ENCODE measurements at regions not wholly inside any gene's neighbourhood (a gene's known extent, or its start where the extent isn't known, plus 50 kb on each side); places are given as distances from the start of the nearest gene placed in this dataset.

GRCh38 chr4:58515226-58515625 is 1405.0 kb upstream of the IGFBP7 start:
- no peak overlapping the region for H3K4me3 ChIP-seq (replicated peaks in 1 of 3; ENCODE audit: insufficient read depth in 1 of 3, low read depth in 1 of 3, low read length in 3 of 3)
- H3K36me3 ChIP-seq (ENCODE audit: control insufficient read depth in 2 of 2, extremely low read depth in 1 of 2, insufficient read depth in 2 of 2, low read length in 2 of 2): no peaks in the 10 kb centered on the region
- FAIRE-seq (no peak), DNase-seq (ENCODE audit: low read depth, low spot score) (no peak)
- TF ChIP-seq EZH2 (IDR thresholded peaks at IDR 0.05; ENCODE audit: borderline replicate concordance, low read depth, low read length, severe bottlenecking): no peak
- TF ChIP-seq POLR2AphosphoS5 (IDR thresholded peaks at IDR 0.05; ENCODE audit: insufficient read depth, low read depth, low read length): no peak
- no peak for TF ChIP-seq FOS (IDR thresholded peaks at IDR 0.05; ENCODE audit: borderline replicate concordance, insufficient read depth, low read length)
- no peak for TF ChIP-seq POLR2A (IDR thresholded peaks at IDR 0.05; ENCODE audit: low read depth, low read length)
- TF ChIP-seq, protein P1, sequence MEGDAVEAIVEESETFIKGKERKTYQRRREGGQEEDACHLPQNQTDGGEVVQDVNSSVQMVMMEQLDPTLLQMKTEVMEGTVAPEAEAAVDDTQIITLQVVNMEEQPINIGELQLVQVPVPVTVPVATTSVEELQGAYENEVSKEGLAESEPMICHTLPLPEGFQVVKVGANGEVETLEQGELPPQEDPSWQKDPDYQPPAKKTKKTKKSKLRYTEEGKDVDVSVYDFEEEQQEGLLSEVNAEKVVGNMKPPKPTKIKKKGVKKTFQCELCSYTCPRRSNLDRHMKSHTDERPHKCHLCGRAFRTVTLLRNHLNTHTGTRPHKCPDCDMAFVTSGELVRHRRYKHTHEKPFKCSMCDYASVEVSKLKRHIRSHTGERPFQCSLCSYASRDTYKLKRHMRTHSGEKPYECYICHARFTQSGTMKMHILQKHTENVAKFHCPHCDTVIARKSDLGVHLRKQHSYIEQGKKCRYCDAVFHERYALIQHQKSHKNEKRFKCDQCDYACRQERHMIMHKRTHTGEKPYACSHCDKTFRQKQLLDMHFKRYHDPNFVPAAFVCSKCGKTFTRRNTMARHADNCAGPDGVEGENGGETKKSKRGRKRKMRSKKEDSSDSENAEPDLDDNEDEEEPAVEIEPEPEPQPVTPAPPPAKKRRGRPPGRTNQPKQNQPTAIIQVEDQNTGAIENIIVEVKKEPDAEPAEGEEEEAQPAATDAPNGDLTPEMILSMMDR (IDR thresholded peaks at IDR 0.05; ENCODE audit: extremely low read depth in 1 of 2, insufficient read depth in 1 of 2, low read depth in 1 of 2, low read length in 2 of 2): no peak
- TF ChIP-seq MYC (IDR thresholded peaks at IDR 0.05; ENCODE audit: low read depth, low read length): no peak
- no peak for TF ChIP-seq MAX (IDR thresholded peaks at IDR 0.05; ENCODE audit: insufficient read depth, insufficient read length)
- no peak for TF ChIP-seq GATA2 (IDR thresholded peaks at IDR 0.05; ENCODE audit: insufficient read depth, insufficient read length, low read depth, low read length)
- dilution Hi-C loops (cut with MboI; ENCODE audit: extremely low pct_ligation_motif_present, low sequenced_read_pairs) (no loop called here), intact Hi-C loops (cut with micrococcal nuclease) (no loop called here)
- peaks cover 5% of the 10 kb centered on the region for H3K9me3 ChIP-seq (replicated peaks; ENCODE audit: control insufficient read depth, insufficient read depth, low read length)
- H3K9ac ChIP-seq (replicated peaks; ENCODE audit: extremely low read depth, insufficient read depth, low read length): no peak overlapping the region
- H3K27me3 ChIP-seq (ENCODE audit: control insufficient read depth in 2 of 2, insufficient read depth in 2 of 2, low read length in 2 of 2): no peaks in the 10 kb centered on the region
- no peak overlapping the region for H3K27ac ChIP-seq (ENCODE audit: insufficient read depth, low read depth, low read length)
- H2AFZ ChIP-seq (ENCODE audit: low read depth, low read length): no peak overlapping the region
- no TSS peak for BruUV-seq (replicated peaks)
- H3K9me1 ChIP-seq (replicated peaks; ENCODE audit: control insufficient read depth, extremely low read depth, insufficient read depth, low read length): no peaks in the 10 kb centered on the region
- H3K79me2 ChIP-seq (ENCODE audit: control insufficient read depth, insufficient read depth, low read length): no peaks in the 10 kb centered on the region
- no peaks in the 10 kb centered on the region for H4K20me1 ChIP-seq (replicated peaks; ENCODE audit: control insufficient read depth, extremely low read depth, insufficient read depth, low read length)
- H3K4me2 ChIP-seq (ENCODE audit: insufficient read depth, low read length): no peak overlapping the region
- POLR2A ChIA-PET: no interaction called here
- CTCF ChIA-PET: no interaction called here
- no peaks in the 10 kb centered on the region for H3K4me1 ChIP-seq (ENCODE audit: control insufficient read depth, extremely low read depth, insufficient read depth, low read length)

All from endothelial cell of umbilical vein (primary cell).